GM18498 (cell line): ENCODE measurements at regions not wholly inside any gene's neighbourhood (a gene's known extent, or its start where the extent isn't known, plus 50 kb on each side); places are given as distances from the start of the nearest gene placed in this dataset.

Experiments used
- ATAC-seq: cut with Tn5 transposase; IDR thresholded peaks from one replicate; pipeline ENCODE4 v1.9.1; 2021; ENCODE audit warnings: mild to moderate bottlenecking, moderate library complexity; ENCODE audit not compliant: unreplicated experiment

DNA sequence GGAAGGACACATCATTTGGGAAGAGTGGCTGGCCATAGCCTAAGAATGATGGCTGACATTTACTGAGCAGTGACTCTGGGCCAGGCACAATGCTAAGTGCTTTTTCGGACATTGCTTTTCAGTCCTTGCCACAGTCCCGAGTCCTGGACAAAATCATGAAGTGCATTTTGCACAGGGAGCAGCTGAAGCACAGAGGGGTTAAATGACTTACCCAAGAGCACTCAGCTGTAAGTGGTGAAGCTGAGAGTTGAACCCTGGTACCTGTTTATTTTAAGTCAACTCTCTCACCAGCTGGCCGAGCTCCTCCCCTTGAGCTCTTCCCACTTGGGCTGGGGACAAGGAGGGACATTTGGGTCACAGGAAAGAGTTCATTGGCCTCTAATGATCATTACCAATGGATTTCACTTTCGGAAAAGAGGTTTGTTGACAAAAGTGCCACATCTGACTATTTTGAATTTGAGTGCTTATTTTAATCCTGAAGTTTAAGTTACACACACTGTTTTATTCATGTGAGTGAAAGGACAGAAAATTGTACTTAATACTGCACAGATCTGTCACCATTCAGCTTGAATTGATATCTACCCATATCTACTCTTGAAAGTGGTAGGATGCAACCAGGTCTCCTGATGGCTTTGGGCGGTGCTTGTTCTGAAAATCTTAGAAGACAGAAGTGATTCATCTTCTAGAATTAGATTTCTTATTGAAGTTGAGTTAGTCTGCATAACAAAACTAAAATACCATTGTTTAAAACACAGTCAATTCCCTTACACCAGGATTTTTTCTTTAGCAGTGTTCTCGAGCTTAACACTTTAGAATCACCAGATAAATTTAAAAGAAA lies 368.7 kb upstream of the PROK2 start:
- no peak for ATAC-seq

DNA sequence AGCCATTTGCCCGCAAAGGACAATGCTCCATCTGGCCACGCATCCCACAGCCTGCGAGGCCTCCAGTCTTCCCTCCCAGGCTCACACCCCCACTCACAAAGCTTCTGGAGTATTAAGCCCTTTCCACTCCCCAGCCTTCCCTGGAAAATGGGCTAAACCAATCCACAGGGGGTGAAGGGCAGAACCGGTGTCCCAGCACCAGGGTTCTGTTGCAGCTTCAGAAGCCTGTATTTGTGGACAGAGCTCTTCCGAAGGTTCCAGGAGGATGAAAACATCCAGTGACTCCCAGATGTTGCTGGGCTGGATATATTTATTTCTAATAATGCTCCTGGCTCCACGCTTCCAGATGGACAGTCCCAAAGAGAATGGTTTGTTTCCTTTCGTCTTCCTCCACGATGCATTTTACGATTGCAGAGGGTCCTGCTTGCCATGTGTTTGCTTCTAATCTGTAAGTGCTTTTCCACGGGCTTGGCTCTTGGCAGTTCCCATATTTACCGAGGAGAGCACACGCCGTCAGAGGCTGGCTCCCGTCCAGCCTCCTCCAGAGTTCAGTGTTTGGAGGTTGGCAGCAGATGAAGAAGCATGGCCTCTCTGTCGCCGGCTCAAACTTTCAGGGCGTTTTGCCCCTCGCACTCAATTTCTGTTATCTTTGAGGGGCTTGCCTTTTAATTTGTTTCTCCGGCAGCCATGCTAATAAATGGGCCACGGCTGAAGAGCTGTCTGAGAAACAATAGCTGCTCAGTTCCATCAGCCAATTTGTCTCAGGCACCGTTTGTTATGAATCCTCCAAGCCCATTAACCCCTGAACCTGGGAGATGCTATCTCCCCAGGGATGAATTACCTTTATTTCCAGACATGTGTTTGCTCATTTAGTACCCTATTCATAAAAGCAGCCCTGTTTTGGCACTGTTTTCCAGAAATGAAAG lies 367.9 kb upstream of the PROK2 start:
- no peak for ATAC-seq

DNA sequence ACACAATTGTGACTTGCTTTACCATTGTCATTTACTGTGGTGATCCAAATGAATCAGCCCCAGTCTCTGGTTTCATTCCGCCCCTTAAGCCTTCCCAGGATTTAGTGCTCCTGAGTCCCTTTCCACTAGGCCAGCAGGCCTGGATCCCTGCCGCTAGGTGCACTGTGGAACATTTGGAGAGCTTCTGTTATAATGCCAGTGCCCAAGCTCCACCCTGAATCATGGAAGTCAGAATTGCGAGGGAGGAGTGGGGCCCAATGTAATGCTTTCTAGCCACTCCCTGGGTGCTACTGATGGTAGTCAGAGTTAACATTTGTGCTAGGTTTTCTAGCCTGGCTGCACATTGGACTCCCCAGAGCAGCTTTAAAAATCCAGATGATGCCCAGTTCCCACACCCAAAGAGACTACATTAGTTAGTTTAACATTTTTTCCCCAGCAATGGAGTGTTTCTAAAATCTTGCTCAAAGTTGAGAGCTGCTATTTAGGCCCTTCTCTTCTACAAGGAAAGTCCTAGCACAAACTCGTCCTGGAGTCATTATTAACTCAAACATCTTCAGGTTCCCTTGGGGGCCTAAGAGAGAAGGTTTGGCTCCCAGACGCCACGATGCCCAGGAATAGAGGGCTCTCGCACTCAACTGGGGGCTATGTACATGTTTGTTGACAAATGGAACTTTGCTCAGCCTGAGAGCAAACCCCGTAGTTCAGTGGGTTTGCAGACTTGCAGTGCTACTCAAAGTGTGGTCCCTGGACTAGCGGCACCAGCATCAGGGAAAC lies 366.7 kb upstream of the PROK2 start:
- no peak for ATAC-seq

DNA sequence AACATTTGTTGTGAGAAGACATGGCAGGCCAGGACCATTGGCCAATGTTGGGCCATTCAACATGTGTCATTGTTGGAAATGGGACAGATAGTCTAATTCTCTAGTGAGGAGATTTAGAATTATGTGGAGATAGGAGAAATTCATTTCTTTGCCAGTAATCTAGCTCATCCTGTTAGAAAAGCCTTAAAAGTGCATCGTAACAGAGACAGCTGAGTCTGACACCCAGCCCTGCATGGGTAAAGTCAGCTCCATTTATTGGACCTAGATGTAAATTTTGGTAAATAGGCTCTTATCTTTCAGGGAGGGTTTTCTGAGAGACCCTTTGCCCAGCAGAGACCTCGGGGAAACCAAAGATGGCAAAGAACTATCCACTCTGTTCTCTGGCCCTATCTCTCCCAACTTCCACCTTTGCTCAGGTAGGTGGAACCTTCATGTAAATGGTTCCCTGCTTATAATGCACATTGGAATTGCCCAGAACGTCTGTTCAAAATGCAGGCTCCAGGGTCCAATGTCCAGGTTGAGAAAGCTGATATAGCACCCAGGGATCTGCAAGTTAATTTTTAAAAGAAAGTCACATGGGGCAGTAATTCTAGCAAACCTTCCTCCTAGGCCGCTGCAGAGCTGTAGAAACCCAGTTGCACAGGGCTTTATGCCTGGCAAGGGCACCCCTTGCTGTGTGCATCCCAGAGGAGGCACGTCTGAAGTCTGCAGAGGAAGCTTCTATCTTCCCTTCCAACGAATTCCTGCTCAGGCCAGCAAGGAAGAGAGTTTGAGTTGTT lies 365.9 kb upstream of the PROK2 start:
- ATAC-seq, result no peak

DNA sequence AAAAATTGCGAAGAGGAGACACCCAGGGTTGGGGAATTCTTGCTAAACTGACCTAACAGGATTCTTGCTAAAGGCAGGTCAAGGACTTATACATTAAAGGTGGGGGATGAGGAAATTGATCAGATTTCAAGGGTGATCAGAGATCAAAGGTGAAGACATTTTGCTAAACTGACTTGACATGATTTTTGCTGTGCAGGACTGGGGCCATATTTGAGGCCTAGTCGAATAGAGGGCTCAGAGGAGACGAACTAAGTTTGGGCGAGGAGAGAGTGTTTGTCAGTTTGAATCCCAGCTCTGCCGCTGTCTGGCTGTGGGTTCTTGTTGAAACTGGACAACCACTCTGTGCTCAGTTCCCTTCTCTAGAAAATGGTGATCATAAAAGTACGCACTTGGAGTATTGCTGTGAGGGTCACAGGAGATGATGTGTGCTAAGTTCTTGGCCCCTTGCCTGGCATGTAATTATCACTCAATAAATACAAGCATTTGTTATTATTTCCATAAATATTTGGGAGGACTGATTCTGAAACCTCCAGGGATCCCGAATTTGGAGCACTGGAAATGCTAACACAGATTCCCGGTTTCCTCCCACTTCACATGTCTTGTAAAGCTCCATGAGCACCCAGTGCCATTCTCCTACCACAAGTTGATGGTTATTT lies 364.8 kb upstream of the PROK2 start:
- no peak for ATAC-seq

DNA sequence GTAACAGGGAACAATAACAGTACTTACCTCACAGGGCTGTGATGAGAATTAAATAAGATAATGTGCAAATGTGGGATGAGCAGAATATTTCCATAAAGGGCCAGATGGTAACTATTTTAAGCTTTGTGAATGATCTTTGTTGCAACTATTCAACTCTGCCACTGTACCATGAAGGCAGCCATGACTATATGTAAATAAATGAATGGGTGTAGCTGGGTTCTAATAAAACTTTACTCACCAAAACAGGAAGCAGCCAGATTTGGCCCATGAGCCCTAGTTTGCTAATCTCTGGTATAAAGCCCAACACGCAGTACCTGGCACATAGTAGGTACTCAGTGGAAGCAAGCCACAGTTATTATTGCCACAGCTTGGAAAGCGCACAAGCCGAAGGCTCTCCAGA lies 362.7 kb upstream of the PROK2 start:
- no peak for ATAC-seq

DNA sequence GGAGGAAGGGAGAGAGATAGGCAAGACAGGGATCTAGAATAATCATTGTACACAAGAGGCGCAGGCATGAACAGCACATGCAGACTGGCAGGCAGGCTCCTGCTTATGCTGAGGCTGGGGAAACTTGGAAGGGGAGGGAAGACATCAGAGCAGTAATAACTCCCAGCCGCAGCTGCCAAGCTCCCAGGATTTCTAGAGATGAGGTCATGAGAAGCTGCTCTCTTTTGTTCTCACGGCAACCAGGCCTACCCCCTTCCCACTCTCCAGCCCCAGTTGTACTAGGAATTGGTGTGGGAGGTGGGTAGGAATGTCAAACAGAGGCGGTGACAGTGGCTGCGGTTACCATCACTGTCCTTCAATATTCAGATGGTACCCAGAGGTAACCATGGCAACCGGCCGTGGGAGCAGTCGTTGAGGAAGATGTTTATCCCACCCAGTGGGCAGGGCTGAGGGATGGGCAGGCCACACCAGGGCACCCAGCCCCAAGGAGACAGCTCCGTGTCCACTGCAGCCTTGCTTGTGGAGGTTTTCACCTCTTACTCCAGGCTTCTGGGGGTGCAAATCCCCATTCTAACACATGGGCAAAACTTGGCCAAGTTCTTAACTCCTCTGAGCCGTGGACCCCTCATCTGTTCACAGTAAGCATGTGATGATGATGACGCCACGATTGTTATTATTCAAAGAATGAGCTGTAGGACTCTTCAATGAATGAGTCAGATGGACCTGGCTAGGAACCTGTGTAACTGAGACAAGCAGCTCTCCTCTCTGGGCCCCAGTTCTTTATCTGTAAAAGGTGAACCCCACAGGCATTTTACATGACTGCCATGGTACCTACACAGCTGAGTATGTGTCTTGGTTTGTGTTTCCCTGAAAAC lies 360.8 kb upstream of the PROK2 start:
- ATAC-seq, result no peak

DNA sequence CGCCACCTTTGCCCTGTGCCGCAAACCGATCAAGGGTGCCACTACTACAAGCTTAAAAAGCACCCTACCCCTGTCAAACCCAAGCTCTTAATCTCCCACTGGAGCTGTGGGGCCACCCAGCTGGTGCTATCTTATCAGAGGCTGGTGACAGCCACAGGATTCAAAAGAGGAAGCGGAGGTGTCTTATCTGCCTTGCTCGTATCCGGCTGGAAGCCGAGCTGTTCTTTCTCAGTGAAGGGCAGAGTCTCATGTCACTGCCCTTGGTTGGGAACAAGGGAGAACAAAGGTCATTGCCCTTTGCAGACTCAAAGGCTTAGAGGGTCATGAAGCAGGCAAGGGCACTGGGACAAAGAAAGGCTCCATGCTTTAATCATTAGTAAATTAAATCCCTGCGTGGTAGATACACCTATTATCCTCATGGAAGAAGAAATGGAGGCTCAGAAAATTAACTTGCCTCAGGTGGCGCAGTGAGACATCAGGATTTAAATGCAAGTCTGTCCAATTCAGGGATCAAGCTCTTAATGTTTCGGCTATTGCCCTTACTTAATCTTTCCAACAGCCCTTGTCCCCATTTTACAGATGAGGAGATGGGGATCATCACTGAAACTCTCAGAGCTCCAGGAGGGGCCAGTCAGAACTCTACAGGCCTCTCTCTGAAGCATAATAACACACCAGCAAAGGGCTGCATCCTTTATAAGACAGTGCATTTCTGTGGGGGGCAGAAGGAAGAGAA lies 360.0 kb upstream of the PROK2 start:
- ATAC-seq, result peak; percentile 88

DNA sequence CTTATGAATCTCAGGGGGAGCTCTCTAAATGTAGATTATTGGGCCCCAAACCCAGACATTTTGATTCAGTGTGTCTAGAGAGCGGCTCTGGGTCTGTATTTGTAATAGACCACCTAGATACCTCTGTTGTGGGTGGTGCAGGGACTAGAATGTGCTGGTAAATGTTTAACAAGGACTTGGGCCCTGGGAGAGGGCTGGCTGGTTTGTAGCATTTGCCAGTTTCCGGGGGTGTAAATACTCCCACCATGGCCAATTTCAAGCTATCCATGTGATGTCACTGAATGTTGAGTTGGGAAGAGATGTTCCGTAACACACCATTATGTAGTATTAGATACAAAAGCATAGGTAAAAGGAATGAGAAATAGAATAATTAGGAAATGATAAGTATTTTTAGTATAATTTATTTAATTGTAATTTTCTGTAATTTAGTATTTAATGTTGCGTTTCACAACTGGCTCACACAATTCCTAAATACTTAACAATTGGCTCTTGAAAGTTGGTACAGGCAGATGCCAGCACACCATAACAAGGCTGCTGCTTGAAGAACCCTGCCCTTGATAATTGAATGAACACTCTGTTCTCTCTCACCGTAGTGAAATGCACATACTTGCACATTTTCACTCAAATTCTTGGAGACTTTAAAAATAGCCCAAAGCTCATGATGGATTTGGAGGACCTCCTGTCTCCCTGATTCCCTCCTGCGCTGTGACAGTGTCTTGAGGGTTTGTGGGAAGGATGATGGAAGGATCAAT lies 359.2 kb upstream of the PROK2 start:
- no peak for ATAC-seq

DNA sequence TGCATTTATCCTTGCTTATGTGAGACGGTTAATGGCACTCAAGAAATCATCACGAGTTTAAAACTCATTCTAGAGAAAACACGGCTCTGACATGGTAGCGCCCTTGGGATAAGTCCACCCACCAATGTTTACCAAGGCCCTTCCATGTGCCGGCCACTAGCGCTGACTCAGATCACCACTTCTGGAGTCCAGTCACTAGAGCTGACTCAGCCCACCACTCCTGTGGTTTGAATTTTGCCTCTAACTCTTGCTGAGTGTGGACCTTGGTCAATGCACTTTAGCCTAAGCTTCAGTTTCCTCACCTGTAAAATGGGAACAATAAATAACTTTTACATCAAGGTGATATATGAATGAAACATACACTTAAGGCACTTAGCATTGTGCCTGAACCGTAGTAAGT lies 358.4 kb upstream of the PROK2 start:
- ATAC-seq, result no peak

DNA sequence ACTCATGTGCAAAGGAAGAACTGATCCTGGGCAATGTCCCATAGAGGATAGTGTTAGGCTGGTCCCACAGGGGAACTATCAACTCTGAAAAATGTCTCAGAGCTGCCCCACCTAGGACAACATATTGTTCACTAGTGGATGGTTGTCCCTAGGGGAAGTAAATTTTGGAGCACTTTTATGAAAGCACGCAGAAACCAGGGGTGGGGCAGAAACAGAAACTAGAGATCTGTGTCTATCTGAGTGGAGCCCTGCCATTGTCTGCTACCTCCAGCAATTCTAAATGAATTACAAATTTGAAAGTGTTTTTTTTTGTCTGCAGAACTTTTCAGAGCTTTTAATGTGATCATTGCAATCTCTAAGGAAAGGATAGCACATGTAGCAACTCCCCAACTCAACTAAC lies 357.1 kb upstream of the PROK2 start:
- ATAC-seq, result no peak

DNA sequence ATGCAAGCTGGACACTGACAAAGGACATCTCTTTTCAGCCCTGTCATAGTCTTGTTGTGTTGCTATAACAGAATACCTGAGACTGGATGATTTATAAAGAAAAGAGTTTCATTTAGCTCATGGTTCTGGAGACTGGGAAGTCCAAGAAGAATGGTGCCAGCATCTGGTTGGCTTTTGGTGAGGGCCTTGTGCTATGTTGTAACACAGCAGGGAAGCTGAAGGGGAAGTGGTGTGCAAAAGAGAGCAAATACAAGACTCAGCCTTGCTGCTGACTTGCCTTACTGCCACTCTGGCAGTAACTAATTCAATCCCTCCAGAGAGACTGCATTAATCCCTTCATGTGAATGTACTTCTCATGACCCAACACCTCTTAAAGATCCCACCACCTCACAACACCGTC lies 356.3 kb upstream of the PROK2 start:
- no peak for ATAC-seq

DNA sequence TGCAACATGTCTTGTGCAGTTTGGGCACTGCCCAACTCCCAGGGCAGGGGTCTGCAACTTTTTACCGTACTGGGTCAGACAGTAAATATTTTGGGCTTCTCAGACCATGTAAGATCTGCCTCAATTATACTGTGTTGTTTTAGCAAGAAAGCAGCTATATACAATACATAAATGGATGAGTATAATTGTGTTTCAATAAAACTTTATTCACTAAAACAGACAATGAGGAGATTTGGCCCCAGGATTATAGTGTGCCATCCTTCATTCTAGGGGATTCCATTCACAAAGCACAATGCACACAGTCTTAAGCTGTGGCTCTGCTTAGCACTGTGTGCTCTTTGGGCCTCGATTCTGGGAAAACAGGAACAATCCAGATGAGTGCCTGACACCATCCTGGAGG lies 354.4 kb upstream of the PROK2 start:
- ATAC-seq, result no peak

DNA sequence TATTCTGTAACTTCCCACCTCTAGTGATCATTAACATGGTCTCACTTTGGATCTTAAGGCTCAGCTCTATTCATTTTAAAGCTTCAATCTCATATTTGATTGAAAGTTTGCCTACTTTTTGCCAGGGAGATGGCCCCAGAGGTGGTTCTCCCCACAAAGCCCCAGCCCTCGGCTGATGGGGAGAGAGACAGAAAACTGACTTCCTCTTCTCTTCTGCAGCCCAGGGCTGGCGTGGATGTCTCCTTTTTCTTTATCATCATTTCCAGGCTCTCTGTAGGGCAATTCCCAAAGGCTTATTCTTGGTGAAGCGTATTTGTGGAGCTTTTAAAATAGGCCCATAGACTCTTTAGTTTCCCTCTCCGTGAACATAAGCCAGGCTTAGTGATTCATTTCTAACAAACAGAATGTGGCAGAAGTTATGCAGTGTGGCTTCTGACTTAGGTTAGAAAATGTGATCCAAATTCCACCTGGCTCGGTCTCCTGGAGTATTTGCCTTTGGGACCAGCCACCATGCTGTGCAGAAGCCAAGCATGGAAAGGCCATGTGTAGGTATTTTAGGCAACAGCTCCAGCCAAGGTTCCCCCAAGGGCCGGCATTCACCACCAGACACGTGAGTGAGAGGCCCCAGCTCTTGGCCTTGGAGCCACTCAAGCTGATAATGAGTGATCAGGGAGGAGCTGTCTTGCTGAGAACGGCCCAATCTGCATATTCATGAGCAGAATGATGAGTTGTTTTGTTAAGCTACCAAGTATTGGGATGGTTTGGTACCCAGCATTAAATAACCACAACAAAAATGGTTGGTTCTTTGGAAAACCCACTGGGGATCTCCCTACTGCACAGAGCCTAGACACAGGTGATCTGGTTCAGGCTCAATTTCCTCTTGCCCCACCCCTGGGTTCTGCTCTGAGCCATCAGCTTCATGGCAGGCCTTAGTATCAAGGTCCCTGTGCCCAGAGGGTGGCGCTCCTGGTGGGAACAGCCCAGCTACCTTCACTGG lies 353.2 kb upstream of the PROK2 start:
- ATAC-seq, result no peak

DNA sequence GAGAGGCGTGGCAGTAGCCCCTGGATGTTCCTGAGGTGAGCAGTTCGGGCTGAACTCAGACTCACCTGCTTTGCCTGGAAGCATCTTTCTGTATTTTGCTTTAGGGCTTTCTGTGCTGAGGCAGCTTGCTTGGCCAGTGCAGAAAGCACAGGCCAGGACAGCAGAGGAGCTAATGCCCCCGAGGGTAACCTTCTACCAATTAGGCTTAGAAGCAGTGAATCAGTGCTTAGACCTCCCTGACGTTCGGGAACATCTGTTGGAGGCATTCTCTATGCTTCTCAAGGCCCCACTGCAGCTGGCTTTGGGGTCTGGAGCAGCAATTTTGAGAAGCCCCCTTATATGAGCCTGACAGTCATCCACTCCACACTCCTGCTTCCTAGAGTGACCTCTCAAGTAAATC lies 350.7 kb upstream of the PROK2 start:
- no peak for ATAC-seq

DNA sequence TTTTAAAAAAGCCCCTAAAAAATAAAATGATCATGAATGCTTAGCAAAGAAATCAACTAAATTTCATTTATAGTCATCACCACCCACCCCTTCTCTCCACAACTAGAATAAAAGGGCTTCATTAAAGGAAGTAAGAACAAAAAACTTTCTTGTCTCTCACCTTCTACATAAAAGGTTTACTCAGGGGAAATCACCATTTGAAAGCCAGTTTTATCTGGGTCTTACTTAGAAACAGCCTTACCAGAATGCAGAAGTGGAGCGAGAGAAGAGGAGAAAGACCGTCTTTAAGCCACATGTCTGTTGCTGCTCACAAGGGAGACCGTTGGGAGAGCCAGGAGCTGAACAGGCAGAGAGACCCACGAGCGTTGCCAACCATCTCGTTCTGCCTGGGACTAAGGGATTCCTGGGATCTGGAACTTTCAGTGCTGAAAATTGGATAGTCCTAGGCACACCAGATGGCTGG lies 350.1 kb upstream of the PROK2 start:
- peak; percentile 57 for ATAC-seq
